ENCODE measurements at regions not wholly inside any gene's neighbourhood (a gene's known extent, or its start where the extent isn't known, plus 50 kb on each side); places are given as distances from the start of the nearest gene placed in this dataset.

GRCh38 chr11:27908621-27909020, 199.3 kb downstream of the KIF18A start:
- TF ChIP-seq CTCF (IDR thresholded peaks at IDR 0.05) = no peak
- no peak for TF ChIP-seq POLR2A (IDR thresholded peaks at IDR 0.05)

Data from Peyer's patch (tissue), 4 donors.